GM06990 (cell line): ENCODE measurements at regions not wholly inside any gene's neighbourhood (a gene's known extent, or its start where the extent isn't known, plus 50 kb on each side); places are given as distances from the start of the nearest gene placed in this dataset.

Source experiments
- DNase-seq: peaks from one replicate; pipeline ENCODE4 v3.0.0-alpha.2; 2011; ENCODE audit not compliant: insufficient read length; ENCODE audit errors: extremely low read depth
- H3K27me3 ChIP-seq: replicated peaks from 2 replicates; pipeline ENCODE4 v1.6.0; 2011; ENCODE audit warnings: low read length; ENCODE audit not compliant: control insufficient read depth, insufficient read depth
- H3K36me3 ChIP-seq: 2 replicates; pipeline ENCODE4 v1.5.1; 2011; ENCODE audit warnings: low read length; ENCODE audit not compliant: control insufficient read depth, insufficient read depth
- H3K4me3 ChIP-seq: replicated peaks from 2 replicates; pipeline ENCODE4 v1.5.1; 2011; ENCODE audit warnings: low read depth, mild to moderate bottlenecking, control low read depth, low read length
- TF ChIP-seq, protein P1 (sequence below): IDR thresholded peaks from 2 replicates; pipeline ENCODE4 v1.5.1; 2011; ENCODE audit warnings: low read length, control low read depth, mild to moderate bottlenecking, inconsistent platforms; ENCODE audit not compliant: insufficient read depth, poor library complexity, severe bottlenecking

GRCh38 chr1:87977145-87977544 is 648.5 kb downstream of the LMO4 start:
- H3K4me3 ChIP-seq = no peak overlapping the region
- TF ChIP-seq, protein P1, sequence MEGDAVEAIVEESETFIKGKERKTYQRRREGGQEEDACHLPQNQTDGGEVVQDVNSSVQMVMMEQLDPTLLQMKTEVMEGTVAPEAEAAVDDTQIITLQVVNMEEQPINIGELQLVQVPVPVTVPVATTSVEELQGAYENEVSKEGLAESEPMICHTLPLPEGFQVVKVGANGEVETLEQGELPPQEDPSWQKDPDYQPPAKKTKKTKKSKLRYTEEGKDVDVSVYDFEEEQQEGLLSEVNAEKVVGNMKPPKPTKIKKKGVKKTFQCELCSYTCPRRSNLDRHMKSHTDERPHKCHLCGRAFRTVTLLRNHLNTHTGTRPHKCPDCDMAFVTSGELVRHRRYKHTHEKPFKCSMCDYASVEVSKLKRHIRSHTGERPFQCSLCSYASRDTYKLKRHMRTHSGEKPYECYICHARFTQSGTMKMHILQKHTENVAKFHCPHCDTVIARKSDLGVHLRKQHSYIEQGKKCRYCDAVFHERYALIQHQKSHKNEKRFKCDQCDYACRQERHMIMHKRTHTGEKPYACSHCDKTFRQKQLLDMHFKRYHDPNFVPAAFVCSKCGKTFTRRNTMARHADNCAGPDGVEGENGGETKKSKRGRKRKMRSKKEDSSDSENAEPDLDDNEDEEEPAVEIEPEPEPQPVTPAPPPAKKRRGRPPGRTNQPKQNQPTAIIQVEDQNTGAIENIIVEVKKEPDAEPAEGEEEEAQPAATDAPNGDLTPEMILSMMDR = no peak
- H3K27me3 ChIP-seq = no peaks in the 10 kb centered on the region
- no peaks in the 10 kb centered on the region for H3K36me3 ChIP-seq
- no peak for DNase-seq

- TF ChIP-seq, protein P1 = no peak
- DNase-seq = no peak
- Histone ChIP-seq H3K27me3 (no peaks in the 10 kb centered on the region), H3K36me3 (no peaks in the 10 kb centered on the region), H3K4me3 (no peak overlapping the region)
Observed at GRCh38 chr1:87979079-87979478, 650.4 kb downstream of the LMO4 start.

GRCh38 chr1:87980494-87980893 is 651.8 kb downstream of the LMO4 start:
- TF ChIP-seq, protein P1 = no peak
- no peak overlapping the region for H3K4me3 ChIP-seq
- no peak for DNase-seq

GRCh38 chr1:87981386-87981785 is 652.7 kb downstream of the LMO4 start:
- no peak overlapping the region for H3K4me3 ChIP-seq
- DNase-seq = no peak
- TF ChIP-seq, protein P1 = no peak
- H3K27me3 ChIP-seq = no peaks in the 10 kb centered on the region
- no peaks in the 10 kb centered on the region for H3K36me3 ChIP-seq

More at GRCh38 chr1:87980494-87980893, 651.8 kb downstream of the LMO4 start:
- Histone ChIP-seq H3K27me3 (no peaks in the 10 kb centered on the region), H3K36me3 (no peaks in the 10 kb centered on the region)

GRCh38 chr1:87981810-87982209 is 653.1 kb downstream of the LMO4 start:
- Histone ChIP-seq H3K36me3 (no peaks in the 10 kb centered on the region), H3K27me3 (no peaks in the 10 kb centered on the region), H3K4me3 (no peak overlapping the region)
- no peak for DNase-seq
- TF ChIP-seq, protein P1 = no peak

GRCh38 chr1:87983841-87984240 is 655.2 kb downstream of the LMO4 start:
- TF ChIP-seq, protein P1 = no peak
- no peak for DNase-seq
- Histone ChIP-seq H3K27me3 (no peaks in the 10 kb centered on the region), H3K4me3 (no peak overlapping the region), H3K36me3 (no peaks in the 10 kb centered on the region)
